ENCODE measurements at regions not wholly inside any gene's neighbourhood (a gene's known extent, or its start where the extent isn't known, plus 50 kb on each side); places are given as distances from the start of the nearest gene placed in this dataset.

DNA sequence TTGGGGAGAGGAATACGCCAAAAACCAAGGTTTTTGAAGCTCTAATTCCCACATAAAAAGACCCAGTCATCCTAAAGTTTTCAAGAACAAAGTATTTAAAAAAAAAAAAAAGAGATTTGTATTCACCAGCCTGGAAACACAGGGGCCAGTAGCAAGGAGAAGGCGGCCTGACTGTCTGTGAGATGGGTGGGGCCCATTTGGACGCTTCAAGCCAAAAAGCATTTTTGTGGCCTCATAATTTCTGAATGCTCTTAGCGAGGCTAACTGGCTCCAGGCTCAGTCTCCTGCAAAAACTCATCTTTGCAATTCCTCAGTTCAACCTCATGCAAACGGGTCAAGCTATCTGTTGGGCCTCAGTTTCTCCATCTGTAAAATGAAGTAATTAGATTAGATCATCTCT lies 514.1 kb downstream of the MED13L start:
- no peak for DNase-seq (ENCODE audit: low read depth in 4 of 4, low spot score in 3 of 4)

DNA sequence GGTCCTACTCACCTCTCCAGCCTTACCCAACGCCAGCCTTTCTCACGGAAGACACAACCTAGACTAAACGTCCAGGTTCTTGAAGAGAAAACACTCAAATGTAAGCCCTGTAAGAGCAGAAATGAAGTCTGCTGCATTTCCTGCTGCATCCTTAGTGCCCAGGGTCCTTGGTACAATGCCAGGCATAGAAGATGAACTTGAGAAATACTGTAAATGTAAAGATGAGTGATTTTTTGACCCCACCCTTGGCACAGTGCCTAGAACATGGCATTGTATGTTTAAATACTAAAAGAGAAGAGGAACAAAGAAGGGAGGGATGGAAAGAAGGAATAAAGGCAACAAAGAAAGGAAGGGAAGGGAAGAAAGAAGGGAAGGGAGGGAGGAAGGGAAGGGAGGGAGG lies 514.6 kb downstream of the MED13L start:
- no peak for DNase-seq (ENCODE audit: low read depth in 4 of 4, low spot score in 3 of 4)

DNA sequence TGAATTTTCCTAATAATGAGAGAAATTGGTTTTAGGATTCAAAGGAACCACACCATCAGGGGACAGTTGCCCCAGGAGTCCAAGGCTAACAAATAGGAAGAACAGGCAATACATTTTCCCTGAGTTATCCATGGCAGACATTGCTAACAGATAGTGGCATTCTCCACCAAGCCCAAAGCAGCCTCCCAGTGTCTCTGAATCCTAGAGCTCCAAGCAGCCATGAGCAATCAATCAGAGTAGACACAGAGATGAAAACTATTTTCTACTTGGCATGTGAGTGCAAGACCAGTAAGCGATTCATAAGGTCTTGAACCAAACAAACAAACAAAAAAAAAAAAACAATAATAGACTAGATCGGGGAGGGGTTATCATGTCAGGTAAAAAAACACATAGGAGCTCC lies 515.7 kb downstream of the MED13L start:
- DNase-seq (ENCODE audit: low read depth in 4 of 4, low spot score in 3 of 4), result no peak

DNA sequence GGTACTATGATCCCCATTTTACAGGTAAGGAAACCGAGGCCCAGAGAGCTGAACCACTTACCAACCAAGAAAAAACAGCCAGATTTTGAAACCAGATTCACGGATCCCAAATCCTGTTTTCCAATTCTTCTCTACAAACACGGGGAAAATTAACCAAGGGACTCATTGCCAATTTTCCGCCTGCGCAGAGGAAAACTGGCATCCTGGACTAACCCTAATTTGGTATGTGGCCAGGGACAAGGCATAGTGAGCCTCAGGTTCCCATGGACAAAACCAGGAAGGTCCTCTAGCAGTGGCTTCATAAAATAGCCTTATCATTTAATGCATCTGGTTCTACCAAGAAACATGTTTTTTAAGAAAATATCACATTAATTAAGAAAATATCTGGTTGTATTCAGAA lies 517.3 kb downstream of the MED13L start:
- no peak for DNase-seq (ENCODE audit: low read depth in 4 of 4, low spot score in 3 of 4)

DNA sequence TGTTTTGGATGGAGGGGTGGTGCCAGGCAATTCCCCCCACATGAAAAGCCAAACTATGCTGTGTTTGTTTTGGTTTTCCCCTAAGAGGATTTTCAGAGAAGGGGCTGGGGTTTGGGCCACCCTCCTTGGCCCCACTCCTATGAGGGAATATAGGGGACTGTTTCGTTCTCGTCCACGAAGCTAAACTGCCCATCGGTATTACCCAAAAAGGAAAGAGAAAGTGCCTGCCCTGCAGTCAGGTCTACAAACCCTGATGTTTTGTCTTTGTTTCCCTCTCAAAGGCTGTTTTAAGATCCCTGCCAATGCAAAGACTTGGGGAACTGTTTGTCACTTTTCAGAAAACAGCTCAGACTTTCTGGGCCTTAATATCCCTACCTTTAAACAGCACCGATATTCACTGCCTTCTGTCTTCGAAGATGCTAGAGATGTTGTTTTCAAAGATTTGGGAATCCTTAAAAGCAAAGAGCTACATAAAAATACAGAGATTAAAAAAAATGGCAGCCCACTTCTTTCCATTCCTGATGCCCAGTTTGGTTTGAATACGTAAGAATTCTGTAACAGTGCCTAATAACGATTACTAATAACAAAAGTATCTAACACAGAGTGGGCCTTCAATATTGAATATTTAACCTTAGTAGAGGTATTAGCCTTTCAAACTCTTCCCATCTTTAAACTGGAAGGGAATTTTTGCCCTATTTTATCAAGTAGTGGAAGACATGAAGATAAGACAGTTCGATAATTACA lies 518.4 kb downstream of the MED13L start:
- no peak for DNase-seq (ENCODE audit: low read depth in 4 of 4, low spot score in 3 of 4)

DNA sequence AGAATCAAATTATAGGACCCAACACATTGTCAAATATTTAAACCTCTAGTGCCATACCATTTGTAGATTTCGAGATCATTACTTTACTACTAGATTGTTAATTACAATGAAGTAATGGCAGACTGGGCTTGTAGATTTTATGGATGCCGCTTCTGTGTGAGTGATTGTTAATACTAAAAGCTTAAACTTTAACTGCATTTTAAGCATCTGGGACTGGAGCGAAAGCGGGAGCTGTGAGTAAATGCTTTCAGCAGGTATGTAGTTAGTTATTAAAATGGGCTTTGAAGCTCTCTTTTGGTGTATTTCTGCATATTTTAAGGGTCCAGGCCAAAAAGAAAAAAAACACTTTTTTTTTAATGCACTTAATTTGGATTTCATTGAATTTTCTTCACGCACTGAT lies 519.3 kb downstream of the MED13L start:
- no peak for DNase-seq (ENCODE audit: low read depth in 4 of 4, low spot score in 3 of 4)

DNA sequence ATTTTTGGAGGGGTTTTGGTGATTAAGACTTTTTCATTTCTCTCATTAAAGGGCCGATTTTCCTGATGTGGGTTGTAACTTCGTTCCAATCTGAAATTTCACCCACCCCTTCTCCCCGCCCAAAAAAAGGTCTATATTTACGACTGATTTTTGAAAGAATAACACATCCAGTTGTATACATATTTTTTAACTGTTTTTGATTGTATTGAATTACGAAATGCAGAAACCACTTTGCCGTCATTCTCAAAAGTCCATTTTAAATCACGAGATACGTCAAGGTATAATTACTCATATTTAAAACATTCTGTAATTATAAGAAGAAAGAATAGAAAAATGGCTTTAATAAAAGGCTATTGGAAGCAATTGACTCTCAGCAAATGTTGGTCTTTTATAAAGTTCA lies 520.7 kb downstream of the MED13L start:
- no peak for DNase-seq (ENCODE audit: low read depth in 4 of 4, low spot score in 3 of 4)

DNA sequence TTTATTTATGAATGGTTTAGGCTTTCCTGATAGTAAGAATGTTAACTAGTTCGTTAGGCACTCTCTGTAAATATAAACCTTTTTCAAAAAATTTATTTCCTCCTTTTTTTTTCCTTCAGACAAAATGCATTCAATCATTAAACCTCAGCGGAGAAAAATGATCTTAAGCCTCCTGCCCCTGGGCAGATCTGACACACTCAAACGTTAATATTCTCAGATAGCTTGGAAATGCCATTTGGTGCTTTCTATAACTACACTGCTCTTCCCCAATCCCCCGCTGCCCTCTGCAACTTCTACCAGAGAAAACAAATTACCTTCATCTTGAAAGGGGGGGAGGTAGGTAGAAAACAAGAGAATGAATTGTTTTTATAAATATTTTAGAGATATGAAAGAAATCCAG lies 521.2 kb downstream of the MED13L start:
- DNase-seq (ENCODE audit: low read depth in 4 of 4, low spot score in 3 of 4), result no peak

DNA sequence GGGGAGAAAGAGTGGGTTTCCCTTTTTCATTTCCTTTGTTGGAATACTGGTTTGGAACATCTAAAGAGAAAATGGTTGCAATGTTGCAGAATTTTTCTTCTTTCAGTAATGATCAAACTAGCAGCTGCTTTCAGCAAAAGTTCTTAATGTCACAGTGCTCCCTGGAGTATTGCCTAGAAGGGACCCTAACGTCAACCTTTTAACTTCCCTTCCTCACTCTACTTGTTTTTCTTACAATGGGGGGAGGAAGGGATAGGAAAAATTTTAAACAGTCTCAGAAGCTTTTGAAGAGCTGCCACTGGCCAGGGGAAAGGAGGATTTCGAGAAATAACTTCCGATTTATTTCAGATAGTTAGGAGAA lies 521.8 kb downstream of the MED13L start:
- no peak for DNase-seq (ENCODE audit: low read depth in 4 of 4, low spot score in 3 of 4)

DNA sequence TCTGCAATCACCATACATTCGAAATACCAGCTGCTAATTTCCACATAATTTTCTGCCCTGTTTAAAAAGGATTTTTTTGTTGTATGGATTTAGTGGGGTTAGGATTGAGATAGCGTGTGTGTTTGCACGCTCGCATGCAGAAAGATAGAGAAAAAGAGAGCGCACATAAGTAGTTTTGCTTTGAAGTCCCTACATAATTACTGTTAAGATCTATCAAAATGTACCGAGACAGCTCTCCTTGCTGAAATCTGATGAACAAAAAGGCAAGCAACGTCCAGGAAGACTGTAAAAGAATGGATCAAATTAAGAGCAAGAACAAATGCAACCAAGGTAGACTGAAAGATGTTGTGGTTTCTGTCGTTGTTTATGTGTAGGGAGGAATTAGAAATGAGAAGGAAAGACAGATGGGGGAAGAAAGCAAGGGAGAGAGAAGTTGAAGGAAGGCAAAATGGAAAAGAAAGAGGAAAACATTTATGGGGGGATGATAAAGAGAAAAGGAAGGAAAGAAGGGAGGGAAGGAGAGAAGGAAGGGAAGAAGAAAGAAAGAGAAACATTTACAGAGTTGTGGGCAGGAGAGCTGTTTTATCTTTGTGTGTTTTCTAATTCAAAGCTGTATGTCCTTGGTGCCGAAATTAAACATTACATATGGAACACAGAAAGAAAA lies 522.3 kb downstream of the MED13L start:
- DNase-seq (ENCODE audit: low read depth in 4 of 4, low spot score in 3 of 4), result no peak

DNA sequence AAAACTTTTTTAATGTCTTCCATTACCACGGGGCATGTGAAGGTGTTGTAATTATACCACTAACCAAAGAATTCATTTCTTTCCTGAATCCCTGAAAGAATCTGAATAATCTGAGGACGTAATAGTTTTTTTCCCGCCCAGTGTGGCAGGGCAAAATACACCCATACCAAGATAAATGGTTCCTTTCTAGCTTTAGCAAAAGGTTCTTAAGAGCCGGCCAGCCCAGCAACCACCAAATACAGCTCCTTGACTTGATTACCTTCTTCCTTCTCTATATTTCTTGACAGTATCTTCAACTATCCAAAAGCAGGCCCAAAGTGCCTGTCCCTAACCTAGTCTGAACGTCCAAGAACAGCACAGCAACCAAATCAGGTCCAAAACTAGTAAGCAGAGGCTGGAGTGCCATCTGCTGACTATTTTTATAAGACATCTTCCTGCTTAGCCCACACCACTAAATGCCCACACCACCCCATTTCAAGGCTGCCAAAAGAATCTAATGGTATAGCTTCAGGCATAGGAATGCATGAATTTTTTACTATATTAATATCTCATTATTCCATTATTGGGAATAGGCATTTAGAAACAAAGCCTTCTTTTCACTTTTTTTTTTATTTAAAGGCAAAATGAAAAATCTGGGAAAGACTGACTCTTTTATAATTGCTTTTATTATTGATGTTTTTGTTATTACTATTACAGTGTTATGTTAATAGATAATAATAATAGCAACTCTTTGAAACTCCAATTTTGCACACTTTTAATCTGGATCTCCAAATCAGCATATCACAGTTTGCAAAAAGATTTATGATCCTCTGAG lies 524.4 kb downstream of the MED13L start:
- DNase-seq (ENCODE audit: low read depth in 4 of 4, low spot score in 3 of 4), result peak; percentile 61 to 65 (median 61)

DNA sequence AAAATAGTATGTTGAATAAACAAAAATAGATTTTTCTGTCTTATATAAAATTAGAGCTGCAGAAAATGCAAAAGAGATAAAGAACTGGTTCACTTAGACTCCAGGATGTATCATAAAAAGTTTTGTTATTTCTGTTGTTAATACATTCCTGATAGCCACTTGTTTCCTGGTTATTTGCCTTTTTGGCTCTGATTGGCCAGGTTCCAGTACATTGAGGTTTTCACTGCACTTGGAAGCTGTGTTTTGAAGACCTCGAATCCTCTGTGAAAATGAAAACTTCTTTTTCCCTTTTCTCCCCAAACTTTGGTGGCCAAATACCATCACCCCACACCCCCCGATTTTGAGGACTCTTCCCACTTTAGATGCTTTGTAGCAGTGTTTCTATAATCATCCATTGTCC lies 525.3 kb downstream of the MED13L start:
- DNase-seq (ENCODE audit: low read depth in 4 of 4, low spot score in 3 of 4), result no peak

DNA sequence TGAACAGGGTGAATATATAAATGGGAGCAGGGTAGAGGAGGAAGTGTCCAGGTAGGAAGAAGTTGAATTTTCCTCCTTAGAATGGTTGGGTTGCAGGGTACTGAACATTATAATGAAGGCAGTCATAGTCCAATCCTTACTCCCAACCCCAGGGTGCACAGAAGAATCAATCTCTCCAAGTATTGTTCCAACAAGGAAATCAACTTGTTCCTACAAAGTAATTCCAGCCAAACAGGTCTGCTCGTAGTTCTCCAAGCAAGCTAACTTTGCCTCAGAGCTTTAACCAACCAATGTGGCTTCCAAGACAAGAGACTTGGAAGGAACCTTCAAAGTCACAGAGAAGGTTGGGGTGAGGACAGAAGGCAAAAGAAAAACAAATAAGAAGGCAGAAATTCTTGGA lies 527.2 kb downstream of the MED13L start:
- DNase-seq (ENCODE audit: low read depth in 4 of 4, low spot score in 3 of 4), result no peak

DNA sequence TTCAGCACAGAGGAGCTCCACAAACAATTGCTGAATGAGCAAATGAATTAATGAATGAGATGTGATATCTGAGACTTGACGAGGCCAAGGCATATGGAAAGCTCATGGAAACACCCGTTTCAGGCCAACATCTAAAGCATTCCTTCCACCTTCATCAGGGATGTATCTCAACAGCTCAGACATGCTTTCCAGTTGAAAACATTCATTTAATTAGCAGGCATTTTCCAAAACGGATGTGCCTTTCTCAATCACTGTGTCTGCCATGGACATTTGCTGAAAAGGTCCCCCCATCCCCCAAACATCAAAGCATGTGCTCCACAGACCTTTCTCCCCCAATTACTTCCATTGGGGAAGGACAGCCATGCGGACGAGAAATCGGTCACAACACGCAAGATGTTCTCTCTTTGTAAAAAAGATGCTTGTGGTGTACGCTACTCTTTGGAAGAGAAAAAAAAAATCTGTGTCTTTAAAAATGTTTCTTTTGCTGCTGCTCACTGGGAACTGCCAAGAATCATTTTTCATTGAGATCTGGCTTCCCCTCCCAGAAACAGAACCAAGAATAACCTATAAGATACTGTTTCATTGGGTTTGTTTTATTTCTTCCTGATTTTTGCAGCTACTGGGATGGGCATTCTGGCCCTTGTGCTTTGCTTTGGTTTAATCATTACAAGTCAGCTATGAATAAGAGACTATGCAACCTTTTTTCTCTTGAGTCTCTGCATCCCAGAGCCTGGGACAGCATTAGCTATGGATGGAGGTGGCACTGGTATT lies 528.2 kb downstream of the MED13L start:
- DNase-seq (ENCODE audit: low read depth in 4 of 4, low spot score in 3 of 4), result no peak

DNA sequence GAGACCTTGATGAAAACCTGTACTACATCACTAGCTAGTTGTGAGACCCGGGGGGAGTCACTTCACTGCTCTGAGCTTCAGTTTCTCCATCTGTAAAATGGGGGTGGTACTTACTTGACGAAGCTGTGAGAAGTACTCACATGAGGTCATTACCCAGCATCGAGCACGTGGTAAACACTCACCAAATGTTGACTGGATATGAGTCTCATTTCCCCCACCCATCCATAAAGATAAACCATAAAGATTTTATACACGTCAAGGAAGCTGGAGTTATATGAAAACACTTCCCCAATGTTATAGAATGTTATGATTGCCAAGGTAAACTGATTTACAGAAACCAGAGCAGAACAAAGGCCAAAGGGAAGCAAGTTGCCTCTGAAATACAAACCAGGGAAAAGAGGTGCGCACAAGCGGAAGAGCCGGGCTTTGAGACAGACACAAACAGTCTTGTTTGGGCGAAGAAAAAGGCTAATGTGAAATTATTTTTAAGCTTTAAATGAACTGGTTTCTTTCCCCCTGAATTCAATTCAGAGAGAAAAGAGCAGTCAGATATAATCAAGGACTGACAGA lies 536.8 kb downstream of the MED13L start:
- no peak for DNase-seq (ENCODE audit: low read depth in 4 of 4, low spot score in 3 of 4)

DNA sequence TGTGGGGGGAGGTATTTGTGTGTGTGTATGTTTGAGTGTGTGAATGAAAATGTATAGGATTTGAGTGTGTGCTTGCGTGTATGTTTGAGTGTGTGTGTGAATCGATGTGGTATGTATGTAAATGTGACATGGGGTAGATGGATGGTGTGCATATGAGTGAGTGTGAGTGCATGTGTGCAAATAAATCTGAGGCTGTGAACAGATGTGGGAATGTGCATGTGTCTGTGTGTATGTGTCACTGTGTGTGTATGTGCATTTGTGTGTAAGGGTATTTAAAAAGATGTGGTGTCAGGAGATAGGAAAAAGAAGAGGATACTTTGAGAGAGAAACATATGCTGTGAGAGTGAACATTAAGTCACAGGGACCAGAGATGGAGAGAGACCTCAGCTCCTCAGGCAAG lies 539.6 kb downstream of the MED13L start:
- DNase-seq (ENCODE audit: low read depth in 4 of 4, low spot score in 3 of 4), result no peak

DNA sequence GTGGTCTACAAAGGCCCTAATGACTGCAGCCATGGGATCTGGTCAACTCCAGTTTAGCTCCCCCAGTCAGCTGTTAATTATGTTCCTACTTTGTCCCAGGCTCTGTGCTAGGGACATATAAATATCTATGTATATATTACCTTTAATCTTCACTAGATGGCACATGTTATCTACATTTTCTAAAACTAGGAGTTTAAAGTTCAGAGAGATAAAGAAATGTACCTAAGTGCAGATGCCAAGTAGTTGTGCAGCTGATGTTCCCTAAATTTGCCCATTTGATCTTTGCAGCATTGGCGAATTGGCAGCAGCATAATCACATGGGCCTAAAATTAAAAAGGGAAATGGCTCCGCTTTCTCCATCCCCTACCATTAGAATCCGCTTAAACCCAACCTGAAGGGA lies 541.1 kb downstream of the MED13L start:
- no peak for DNase-seq (ENCODE audit: low read depth in 4 of 4, low spot score in 3 of 4)

DNA sequence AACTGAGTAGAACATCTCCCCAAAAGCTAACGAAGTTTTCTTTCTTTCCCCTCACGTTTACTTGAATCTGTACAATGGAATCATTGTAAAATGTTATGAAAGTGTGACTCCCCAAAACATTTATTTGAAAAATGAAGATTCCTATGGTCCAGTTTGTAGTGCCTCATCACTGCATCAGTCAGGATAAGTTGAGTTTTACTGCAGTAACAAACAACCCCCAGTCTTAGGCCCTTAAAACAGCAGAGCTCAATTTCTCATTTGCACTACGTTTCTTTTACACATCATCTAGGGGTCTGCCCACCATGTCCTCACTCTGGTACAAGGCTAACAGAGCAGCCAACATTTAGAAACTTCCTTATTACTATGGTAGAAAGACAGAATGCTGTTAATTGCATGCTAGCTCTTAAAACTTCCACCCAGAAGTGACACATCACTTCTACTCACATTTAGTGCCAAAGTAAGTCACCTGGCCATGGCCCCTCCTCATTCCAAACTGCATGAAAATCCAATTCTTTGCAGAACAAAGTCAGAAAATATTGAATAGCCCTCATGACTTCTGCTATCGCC lies 546.4 kb downstream of the MED13L start:
- no peak for DNase-seq (ENCODE audit: low read depth in 4 of 4, low spot score in 3 of 4)

DNA sequence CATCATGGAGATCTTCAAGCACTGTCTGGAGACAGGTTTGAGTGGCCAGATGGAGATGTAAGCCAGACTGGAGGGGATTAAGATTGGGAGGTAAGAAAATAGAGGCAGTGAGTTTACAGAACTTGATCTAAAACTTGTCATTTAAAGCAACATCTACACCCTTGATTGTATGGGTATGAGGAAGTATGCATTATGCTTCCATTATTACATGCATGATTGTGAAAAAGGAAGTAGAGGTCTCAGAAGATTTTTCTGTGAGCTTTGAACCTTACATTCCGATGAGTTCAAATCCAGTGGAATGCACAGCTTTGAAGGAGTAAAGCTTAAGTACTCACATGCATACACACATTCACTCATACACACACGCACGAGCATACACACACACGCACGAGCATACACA lies 550.8 kb downstream of the MED13L start:
- DNase-seq (ENCODE audit: low read depth in 4 of 4, low spot score in 3 of 4), result no peak

DNA sequence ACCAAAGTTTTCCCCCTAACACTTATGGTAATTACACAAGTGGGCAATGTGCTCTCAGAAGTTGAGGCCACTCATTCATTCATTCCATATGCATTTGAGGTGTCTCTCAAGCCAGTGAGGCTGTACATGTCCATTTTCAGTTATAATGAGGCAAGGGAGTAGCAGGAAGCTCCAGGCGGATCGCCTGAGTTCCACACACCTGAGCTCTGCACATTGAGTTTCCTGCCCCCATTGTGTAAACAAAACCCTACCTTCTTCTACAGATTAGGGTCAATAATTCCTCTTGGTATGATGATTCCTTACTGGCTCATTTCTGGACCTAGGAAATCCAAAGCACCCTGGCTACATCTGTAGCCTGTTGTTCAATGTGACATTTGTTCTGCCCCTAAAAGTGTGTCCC lies 555.3 kb downstream of the MED13L start:
- no peak for DNase-seq (ENCODE audit: low read depth in 4 of 4, low spot score in 3 of 4)
